Neural cell (in vitro differentiated cells): ENCODE measurements at regions not wholly inside any gene's neighbourhood (a gene's known extent, or its start where the extent isn't known, plus 50 kb on each side); places are given as distances from the start of the nearest gene placed in this dataset.

Experiments
- EP300 ChIP-seq: fragments of 450-650 bp; conservative IDR thresholded peaks from 2 replicates; pipeline ENCODE4 v1.6.1; 2014; ENCODE audit warnings: antibody characterized with exemption, mild to moderate bottlenecking, moderate library complexity; ENCODE audit not compliant: poor library complexity, severe bottlenecking
- MXI1 ChIP-seq: fragments of 450-650 bp; conservative IDR thresholded peaks from 2 replicates; pipeline ENCODE4 v1.6.1; 2014; ENCODE audit warnings: antibody characterized with exemption, mild to moderate bottlenecking; ENCODE audit not compliant: poor library complexity, severe bottlenecking
- POLR2AphosphoS5 ChIP-seq: IDR thresholded peaks from 2 replicates; pipeline ENCODE4 v1.6.1; 2012
- RAD21 ChIP-seq: fragments of 450-650 bp; conservative IDR thresholded peaks from 2 replicates; pipeline ENCODE4 v1.6.1; 2014; ENCODE audit warnings: antibody characterized with exemption, mild to moderate bottlenecking, moderate library complexity
- SMC3 ChIP-seq: fragments of 450-650 bp; conservative IDR thresholded peaks from 2 replicates; pipeline ENCODE4 v1.6.1; 2014; ENCODE audit warnings: antibody characterized with exemption, mild to moderate bottlenecking, moderate library complexity; ENCODE audit not compliant: poor library complexity
- TAF1 ChIP-seq: IDR thresholded peaks from 2 replicates; pipeline ENCODE4 v1.6.1; 2012; ENCODE audit warnings: low read depth
- TF ChIP-seq, protein P1 (sequence below): fragments of 450-650 bp; IDR thresholded peaks from 2 replicates; pipeline ENCODE4 v1.5.1; 2014; ENCODE audit warnings: antibody characterized with exemption, mild to moderate bottlenecking, moderate library complexity; ENCODE audit not compliant: poor library complexity, severe bottlenecking
- TF ChIP-seq, protein P2 (sequence below): IDR thresholded peaks from 2 replicates; pipeline ENCODE4 v1.6.1; 2012; ENCODE audit warnings: borderline replicate concordance

DNA sequence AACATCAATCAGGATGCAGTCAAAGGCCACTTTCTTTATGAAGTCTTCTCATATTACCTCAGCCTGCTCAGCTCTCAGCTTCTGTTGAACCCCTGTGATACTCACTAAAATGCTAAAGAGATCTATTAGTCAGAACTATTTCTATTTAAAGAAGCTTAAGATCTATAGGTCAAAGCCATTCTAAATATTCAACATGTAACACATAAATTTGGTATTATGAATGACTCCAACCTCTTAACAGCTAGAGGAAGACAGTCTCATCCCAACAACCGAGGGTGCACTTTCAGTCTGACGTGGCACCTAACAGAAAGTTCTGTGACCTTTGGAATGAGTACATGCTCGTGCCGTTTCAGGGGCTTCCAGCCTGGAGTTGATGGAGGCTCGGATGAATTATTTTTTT is 301.5 kb upstream of the VLDLR start:
- TF ChIP-seq, protein P1, sequence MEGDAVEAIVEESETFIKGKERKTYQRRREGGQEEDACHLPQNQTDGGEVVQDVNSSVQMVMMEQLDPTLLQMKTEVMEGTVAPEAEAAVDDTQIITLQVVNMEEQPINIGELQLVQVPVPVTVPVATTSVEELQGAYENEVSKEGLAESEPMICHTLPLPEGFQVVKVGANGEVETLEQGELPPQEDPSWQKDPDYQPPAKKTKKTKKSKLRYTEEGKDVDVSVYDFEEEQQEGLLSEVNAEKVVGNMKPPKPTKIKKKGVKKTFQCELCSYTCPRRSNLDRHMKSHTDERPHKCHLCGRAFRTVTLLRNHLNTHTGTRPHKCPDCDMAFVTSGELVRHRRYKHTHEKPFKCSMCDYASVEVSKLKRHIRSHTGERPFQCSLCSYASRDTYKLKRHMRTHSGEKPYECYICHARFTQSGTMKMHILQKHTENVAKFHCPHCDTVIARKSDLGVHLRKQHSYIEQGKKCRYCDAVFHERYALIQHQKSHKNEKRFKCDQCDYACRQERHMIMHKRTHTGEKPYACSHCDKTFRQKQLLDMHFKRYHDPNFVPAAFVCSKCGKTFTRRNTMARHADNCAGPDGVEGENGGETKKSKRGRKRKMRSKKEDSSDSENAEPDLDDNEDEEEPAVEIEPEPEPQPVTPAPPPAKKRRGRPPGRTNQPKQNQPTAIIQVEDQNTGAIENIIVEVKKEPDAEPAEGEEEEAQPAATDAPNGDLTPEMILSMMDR = no peak
- TF ChIP-seq RAD21 = no peak
- TF ChIP-seq, protein P2, sequence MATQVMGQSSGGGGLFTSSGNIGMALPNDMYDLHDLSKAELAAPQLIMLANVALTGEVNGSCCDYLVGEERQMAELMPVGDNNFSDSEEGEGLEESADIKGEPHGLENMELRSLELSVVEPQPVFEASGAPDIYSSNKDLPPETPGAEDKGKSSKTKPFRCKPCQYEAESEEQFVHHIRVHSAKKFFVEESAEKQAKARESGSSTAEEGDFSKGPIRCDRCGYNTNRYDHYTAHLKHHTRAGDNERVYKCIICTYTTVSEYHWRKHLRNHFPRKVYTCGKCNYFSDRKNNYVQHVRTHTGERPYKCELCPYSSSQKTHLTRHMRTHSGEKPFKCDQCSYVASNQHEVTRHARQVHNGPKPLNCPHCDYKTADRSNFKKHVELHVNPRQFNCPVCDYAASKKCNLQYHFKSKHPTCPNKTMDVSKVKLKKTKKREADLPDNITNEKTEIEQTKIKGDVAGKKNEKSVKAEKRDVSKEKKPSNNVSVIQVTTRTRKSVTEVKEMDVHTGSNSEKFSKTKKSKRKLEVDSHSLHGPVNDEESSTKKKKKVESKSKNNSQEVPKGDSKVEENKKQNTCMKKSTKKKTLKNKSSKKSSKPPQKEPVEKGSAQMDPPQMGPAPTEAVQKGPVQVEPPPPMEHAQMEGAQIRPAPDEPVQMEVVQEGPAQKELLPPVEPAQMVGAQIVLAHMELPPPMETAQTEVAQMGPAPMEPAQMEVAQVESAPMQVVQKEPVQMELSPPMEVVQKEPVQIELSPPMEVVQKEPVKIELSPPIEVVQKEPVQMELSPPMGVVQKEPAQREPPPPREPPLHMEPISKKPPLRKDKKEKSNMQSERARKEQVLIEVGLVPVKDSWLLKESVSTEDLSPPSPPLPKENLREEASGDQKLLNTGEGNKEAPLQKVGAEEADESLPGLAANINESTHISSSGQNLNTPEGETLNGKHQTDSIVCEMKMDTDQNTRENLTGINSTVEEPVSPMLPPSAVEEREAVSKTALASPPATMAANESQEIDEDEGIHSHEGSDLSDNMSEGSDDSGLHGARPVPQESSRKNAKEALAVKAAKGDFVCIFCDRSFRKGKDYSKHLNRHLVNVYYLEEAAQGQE = no peak
- no peak for TF ChIP-seq POLR2AphosphoS5
- no peak for TF ChIP-seq SMC3
- no peak for TF ChIP-seq TAF1
- TF ChIP-seq MXI1 = no peak
- no peak for TF ChIP-seq EP300
